Stomach smooth muscle (tissue), 2 donors: ENCODE measurements at regions not wholly inside any gene's neighbourhood (a gene's known extent, or its start where the extent isn't known, plus 50 kb on each side); places are given as distances from the start of the nearest gene placed in this dataset.

Experiments used
- H3K27ac ChIP-seq: one replicate; pipeline ENCODE4 v1.7.0; 2013; ENCODE audit warnings: mild to moderate bottlenecking, low read length, inconsistent platforms
- H3K27me3 ChIP-seq, 2 donors: one replicate each; pipeline ENCODE4 v1.7.0; 2013; ENCODE audit warnings: low read length in 2 of 2; ENCODE audit not compliant: insufficient read depth in 2 of 2, control insufficient read depth in 1 of 2
- H3K36me3 ChIP-seq, 2 donors: one replicate each; pipeline ENCODE4 v1.7.0; 2013; ENCODE audit warnings: low read length in 2 of 2; ENCODE audit not compliant: control insufficient read depth in 2 of 2, insufficient read depth in 2 of 2
- H3K4me1 ChIP-seq: one replicate; pipeline ENCODE4 v1.7.0; 2013; ENCODE audit warnings: low read length; ENCODE audit not compliant: control insufficient read depth, insufficient read depth
- H3K4me3 ChIP-seq, 2 donors: one replicate each; pipeline ENCODE4 v1.7.0; 2013; ENCODE audit warnings: low read length in 2 of 2
- H3K9ac ChIP-seq, 2 donors: one replicate each; pipeline ENCODE4 v1.7.0; 2013; ENCODE audit warnings: low read length in 2 of 2, mild to moderate bottlenecking in 1 of 2
- H3K9me3 ChIP-seq, 2 donors: one replicate each; pipeline ENCODE4 v1.7.0; 2013; ENCODE audit warnings: low read length in 2 of 2; ENCODE audit not compliant: control insufficient read depth in 2 of 2
- donor health status: healthy.
- donor health status: Pancreatic carcinoma.

GRCh38 chr7:16232273-16232672 is 189.1 kb downstream of the CRPPA start:
- no peaks in the 10 kb centered on the region for H3K27me3 ChIP-seq
- no peak overlapping the region for H3K9ac ChIP-seq
- H3K4me3 ChIP-seq, result no peak overlapping the region
- H3K4me1 ChIP-seq, result no peaks in the 10 kb centered on the region
- no peaks in the 10 kb centered on the region for H3K36me3 ChIP-seq
- H3K9me3 ChIP-seq, result peaks cover 0 to 3% of the 10 kb centered on the region in 2 donors
- H3K27ac ChIP-seq, result no peak overlapping the region

DNA sequence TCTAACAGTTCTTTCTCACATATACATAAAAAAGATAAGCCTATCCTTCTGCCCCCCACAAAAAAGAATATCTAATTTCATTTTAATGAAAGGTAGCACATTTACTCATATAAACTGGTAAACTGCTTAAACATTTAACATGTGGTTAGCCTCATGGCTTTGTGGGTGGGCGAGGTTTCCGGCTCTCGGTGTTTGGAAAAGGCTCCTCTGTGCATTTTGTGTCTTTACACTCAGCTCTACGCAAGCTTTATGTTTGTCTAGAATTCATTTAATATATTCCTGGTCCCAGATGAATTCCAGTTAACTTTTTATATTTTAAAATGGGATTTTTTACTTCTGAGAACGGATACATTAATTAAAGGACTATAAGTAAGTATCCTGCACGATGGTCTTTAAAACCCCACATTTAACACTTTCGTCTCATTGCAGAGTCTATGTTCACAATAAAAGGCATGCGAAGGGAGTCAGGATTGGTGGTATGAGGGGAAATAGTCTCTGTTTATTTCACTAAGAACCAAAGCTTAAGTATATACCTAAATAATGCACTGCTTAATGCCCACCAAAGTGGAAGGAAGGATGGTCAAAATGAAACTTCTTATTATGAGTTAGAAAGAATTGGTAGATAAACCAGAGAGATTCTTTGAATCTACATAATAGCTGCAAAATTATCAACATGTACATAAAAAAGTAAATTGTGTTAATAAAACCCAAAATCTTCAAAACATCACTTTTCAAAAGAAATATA is 197.2 kb downstream of the CRPPA start:
- no peaks in the 10 kb centered on the region for H3K4me1 ChIP-seq
- no peaks in the 10 kb centered on the region for H3K27me3 ChIP-seq
- no peak overlapping the region for H3K27ac ChIP-seq
- no peak overlapping the region for H3K4me3 ChIP-seq
- H3K9me3 ChIP-seq, result no peaks in the 10 kb centered on the region
- H3K9ac ChIP-seq, result no peak overlapping the region
- no peaks in the 10 kb centered on the region for H3K36me3 ChIP-seq

GRCh38 chr7:16212610-16213009 is 208.7 kb downstream of the CRPPA start:
- Histone ChIP-seq H3K9ac (no peak overlapping the region), H3K9me3 (no peaks in the 10 kb centered on the region), H3K4me1 (no peaks in the 10 kb centered on the region), H3K27ac (no peak overlapping the region), H3K27me3 (no peaks in the 10 kb centered on the region), H3K36me3 (no peaks in the 10 kb centered on the region), H3K4me3 (no peak overlapping the region)

DNA sequence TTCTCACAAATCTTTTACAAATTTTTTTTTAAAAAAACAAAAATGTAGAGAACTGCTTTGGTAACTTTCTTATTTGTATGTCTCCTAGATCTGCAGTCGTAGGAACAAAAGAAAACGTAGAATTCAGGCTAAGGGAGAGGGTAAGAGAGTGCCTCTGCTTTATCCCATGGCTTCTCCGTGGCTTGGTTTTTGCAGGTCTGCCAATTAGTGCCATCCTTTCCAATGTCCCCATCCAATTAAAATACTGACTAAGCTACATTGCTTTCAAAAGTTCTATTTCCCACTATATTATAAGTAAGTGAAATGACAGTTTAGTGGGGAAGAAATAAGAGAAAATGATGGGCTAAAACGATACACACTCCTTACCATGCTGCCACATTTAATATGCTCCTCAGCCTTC is 209.3 kb downstream of the CRPPA start:
- Histone ChIP-seq H3K36me3 (no peaks in the 10 kb centered on the region), H3K27ac (no peak overlapping the region), H3K9ac (no peak overlapping the region), H3K27me3 (no peaks in the 10 kb centered on the region), H3K4me1 (no peaks in the 10 kb centered on the region), H3K9me3 (no peaks in the 10 kb centered on the region), H3K4me3 (no peak overlapping the region)

DNA sequence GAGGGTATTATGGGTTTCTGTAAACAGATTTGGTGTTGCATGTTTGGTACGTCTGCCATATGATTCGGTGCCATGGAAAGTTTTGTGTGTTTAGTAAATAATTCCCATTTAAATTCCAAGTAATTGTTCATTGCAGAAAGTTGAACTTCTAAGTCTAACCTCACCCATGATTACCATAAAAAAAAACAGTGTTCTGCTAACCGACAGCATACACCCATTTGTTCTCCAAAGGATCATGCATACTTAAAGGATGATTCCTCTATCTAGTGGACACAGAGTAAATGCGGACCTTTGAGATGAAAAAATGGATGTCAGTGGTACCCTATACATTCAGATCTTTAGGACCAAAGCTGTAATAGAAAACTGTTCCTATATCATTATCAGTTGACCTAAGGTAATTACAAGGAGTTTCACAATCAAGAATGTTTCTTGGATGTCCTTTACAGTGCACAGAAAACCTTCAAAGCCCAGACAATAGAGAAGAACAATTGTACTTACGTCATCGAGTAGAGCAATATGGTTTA is 209.9 kb downstream of the CRPPA start:
- Histone ChIP-seq H3K4me1 (no peaks in the 10 kb centered on the region), H3K27me3 (no peaks in the 10 kb centered on the region), H3K36me3 (no peaks in the 10 kb centered on the region), H3K9me3 (no peaks in the 10 kb centered on the region), H3K27ac (no peak overlapping the region), H3K9ac (no peak overlapping the region), H3K4me3 (no peak overlapping the region)

GRCh38 chr7:16210171-16210570 is 211.2 kb downstream of the CRPPA start:
- Histone ChIP-seq H3K9ac (no peak overlapping the region), H3K27me3 (no peaks in the 10 kb centered on the region), H3K9me3 (no peaks in the 10 kb centered on the region), H3K36me3 (no peaks in the 10 kb centered on the region), H3K4me3 (no peak overlapping the region), H3K27ac (no peak overlapping the region), H3K4me1 (no peaks in the 10 kb centered on the region)

GRCh38 chr7:16207321-16207720 is 214.0 kb downstream of the CRPPA start:
- Histone ChIP-seq H3K27ac (no peak overlapping the region), H3K9me3 (no peaks in the 10 kb centered on the region), H3K9ac (no peak overlapping the region), H3K4me1 (no peaks in the 10 kb centered on the region), H3K36me3 (no peaks in the 10 kb centered on the region), H3K4me3 (no peak overlapping the region), H3K27me3 (no peaks in the 10 kb centered on the region)

- no peaks in the 10 kb centered on the region for H3K9me3 ChIP-seq
- H3K4me1 ChIP-seq, result no peaks in the 10 kb centered on the region
- H3K9ac ChIP-seq, result no peak overlapping the region
- H3K4me3 ChIP-seq, result no peak overlapping the region
- no peaks in the 10 kb centered on the region for H3K36me3 ChIP-seq
- no peaks in the 10 kb centered on the region for H3K27me3 ChIP-seq
- H3K27ac ChIP-seq, result no peak overlapping the region
Measured at GRCh38 chr7:16205466-16205865, 215.9 kb downstream of the CRPPA start.

GRCh38 chr7:16204953-16205352 is 216.4 kb downstream of the CRPPA start:
- no peaks in the 10 kb centered on the region for H3K36me3 ChIP-seq
- H3K9ac ChIP-seq, result no peak overlapping the region
- no peak overlapping the region for H3K27ac ChIP-seq
- H3K4me3 ChIP-seq, result no peak overlapping the region
- no peaks in the 10 kb centered on the region for H3K9me3 ChIP-seq
- no peaks in the 10 kb centered on the region for H3K4me1 ChIP-seq
- H3K27me3 ChIP-seq, result no peaks in the 10 kb centered on the region

GRCh38 chr7:16203065-16203464 is 218.3 kb downstream of the CRPPA start:
- H3K4me3 ChIP-seq, result no peak overlapping the region
- no peak overlapping the region for H3K9ac ChIP-seq
- no peaks in the 10 kb centered on the region for H3K4me1 ChIP-seq
- H3K27ac ChIP-seq, result no peak overlapping the region
- H3K27me3 ChIP-seq, result no peaks in the 10 kb centered on the region
- no peaks in the 10 kb centered on the region for H3K9me3 ChIP-seq
- H3K36me3 ChIP-seq, result no peaks in the 10 kb centered on the region

GRCh38 chr7:16202303-16202702 is 219.0 kb downstream of the CRPPA start:
- Histone ChIP-seq H3K9ac (no peak overlapping the region), H3K9me3 (no peaks in the 10 kb centered on the region), H3K27ac (no peak overlapping the region), H3K4me3 (no peak overlapping the region), H3K4me1 (no peaks in the 10 kb centered on the region), H3K36me3 (no peaks in the 10 kb centered on the region), H3K27me3 (no peaks in the 10 kb centered on the region)
